GM23248 (cell line): ENCODE measurements at regions not wholly inside any gene's neighbourhood (a gene's known extent, or its start where the extent isn't known, plus 50 kb on each side); places are given as distances from the start of the nearest gene placed in this dataset.

ENCODE experiments used
- EZH2 ChIP-seq: fragments of 200-600 bp; sonication (generic); IDR thresholded peaks from 2 replicates; pipeline ENCODE4 v1.6.1; 2018; ENCODE audit warnings: antibody characterized with exemption, mild to moderate bottlenecking; ENCODE audit not compliant: insufficient read depth, poor library complexity, severe bottlenecking
- EZH2phosphoT487 ChIP-seq: fragments of 200-600 bp; sonication (generic); IDR thresholded peaks from 2 replicates; pipeline ENCODE4 v1.6.1; 2018; ENCODE audit warnings: antibody characterized with exemption, moderate library complexity, mild to moderate bottlenecking, low read depth; ENCODE audit not compliant: insufficient read depth

GRCh38 chr17:13917634-13918033, 151.7 kb upstream of the COX10 start:
- TF ChIP-seq EZH2: no peak
- no peak for TF ChIP-seq EZH2phosphoT487
